HEK293 (cell line): ENCODE measurements at regions not wholly inside any gene's neighbourhood (a gene's known extent, or its start where the extent isn't known, plus 50 kb on each side); places are given as distances from the start of the nearest gene placed in this dataset.
A peak's percentile ranks its signal among the peaks of the same experiment; 100 is the strongest.

Source experiments
- KLF17 ChIP-seq: fragments of 450-650 bp; formaldehyde crosslinking; IDR thresholded peaks from 2 replicates; pipeline ENCODE4 v1.5.1; 2016; ENCODE audit warnings: missing biosample characterization, missing genetic modification characterization
- MZF1 ChIP-seq: fragments of 450-650 bp; formaldehyde crosslinking; IDR thresholded peaks from 2 replicates; pipeline ENCODE4 v1.5.1; 2017; ENCODE audit warnings: missing biosample characterization, missing genetic modification characterization, borderline replicate concordance
- OVOL3 ChIP-seq: fragments of 450-650 bp; formaldehyde crosslinking; IDR thresholded peaks from 2 replicates; pipeline ENCODE4 v1.5.1; 2016; ENCODE audit warnings: missing biosample characterization, missing genetic modification characterization
- PATZ1 ChIP-seq: fragments of 450-650 bp; formaldehyde crosslinking; IDR thresholded peaks from 2 replicates; pipeline ENCODE4 v1.5.1; 2016; ENCODE audit warnings: missing biosample characterization, missing genetic modification characterization
- PRDM10 ChIP-seq: fragments of 450-650 bp; formaldehyde crosslinking; IDR thresholded peaks from 2 replicates; pipeline ENCODE4 v1.5.1; 2016; ENCODE audit warnings: missing biosample characterization, missing genetic modification characterization
- SP3 ChIP-seq: fragments of 450-650 bp; formaldehyde crosslinking; IDR thresholded peaks from 2 replicates; pipeline ENCODE4 v1.5.1; 2016; ENCODE audit warnings: missing biosample characterization, missing genetic modification characterization
- ZFP41 ChIP-seq: fragments of 450-650 bp; formaldehyde crosslinking; IDR thresholded peaks from 2 replicates; pipeline ENCODE4 v1.5.1; 2016; ENCODE audit warnings: missing biosample characterization, missing genetic modification characterization, borderline replicate concordance
- ZNF148 ChIP-seq: fragments of 450-650 bp; formaldehyde crosslinking; IDR thresholded peaks from 2 replicates; pipeline ENCODE4 v1.5.0; 2017; ENCODE audit warnings: missing biosample characterization, missing genetic modification characterization, borderline replicate concordance
- ZNF184 ChIP-seq: fragments of 450-650 bp; IDR thresholded peaks from 2 replicates; pipeline ENCODE4 v1.5.1; 2018; ENCODE audit warnings: missing biosample characterization, mild to moderate bottlenecking, missing genetic modification characterization
- ZNF202 ChIP-seq: fragments of 450-650 bp; formaldehyde crosslinking; IDR thresholded peaks from 2 replicates; pipeline ENCODE4 v1.5.1; 2016; ENCODE audit warnings: missing biosample characterization, missing genetic modification characterization, borderline replicate concordance
- ZNF26 ChIP-seq: fragments of 450-650 bp; formaldehyde crosslinking; IDR thresholded peaks from 2 replicates; pipeline ENCODE4 v1.5.1; 2016; ENCODE audit warnings: missing biosample characterization, missing genetic modification characterization
- ZNF280C ChIP-seq: fragments of 450-650 bp; formaldehyde crosslinking; IDR thresholded peaks from 2 replicates; pipeline ENCODE4 v1.5.1; 2016; ENCODE audit warnings: missing biosample characterization, missing genetic modification characterization
- ZNF292 ChIP-seq: fragments of 450-650 bp; formaldehyde crosslinking; IDR thresholded peaks from 2 replicates; pipeline ENCODE4 v1.5.1; 2016; ENCODE audit warnings: low read depth, missing biosample characterization, missing genetic modification characterization, borderline replicate concordance
- ZNF302 ChIP-seq: fragments of 450-650 bp; formaldehyde crosslinking; IDR thresholded peaks from 2 replicates; pipeline ENCODE4 v1.5.1; 2016; ENCODE audit warnings: missing biosample characterization, missing genetic modification characterization, low read depth
- ZNF354C ChIP-seq: fragments of 450-650 bp; formaldehyde crosslinking; IDR thresholded peaks from 2 replicates; pipeline ENCODE4 v1.5.1; 2016; ENCODE audit warnings: missing biosample characterization, missing genetic modification characterization, low read depth, borderline replicate concordance
- ZNF48 ChIP-seq: fragments of 450-650 bp; formaldehyde crosslinking; IDR thresholded peaks from 2 replicates; pipeline ENCODE4 v1.5.1; 2016; ENCODE audit warnings: missing biosample characterization, missing genetic modification characterization
- ZNF510 ChIP-seq: fragments of 450-650 bp; formaldehyde crosslinking; IDR thresholded peaks from 2 replicates; pipeline ENCODE4 v1.5.1; 2018; ENCODE audit warnings: mild to moderate bottlenecking, missing genetic modification characterization, missing biosample characterization; ENCODE audit not compliant: insufficient replicate concordance
- ZNF518A ChIP-seq: fragments of 450-650 bp; formaldehyde crosslinking; conservative IDR thresholded peaks from 2 replicates; pipeline ENCODE4 v1.5.1; 2016; ENCODE audit warnings: low read depth, missing biosample characterization, missing genetic modification characterization
- ZNF596 ChIP-seq: fragments of 450-650 bp; IDR thresholded peaks from 2 replicates; pipeline ENCODE4 v1.5.0; 2018; ENCODE audit warnings: missing biosample characterization, mild to moderate bottlenecking, missing genetic modification characterization, moderate library complexity

GRCh38 chr1:93779540-93780165 lies 98.0 kb upstream of the BCAR3 start (continued):
- TF ChIP-seq ZNF26 (tag by site-specific recombination), result no peak
- no peak for TF ChIP-seq ZNF596 (tag by site-specific recombination)
- TF ChIP-seq ZNF292 (tag by site-specific recombination), result no peak
- peak; percentile 74 for TF ChIP-seq PATZ1
- peak; percentile 54; the same call in 1 of the 2 replicates for TF ChIP-seq MZF1
- TF ChIP-seq SP3 (tag by site-specific recombination), result peak; percentile 61
- TF ChIP-seq ZNF184, result 0 out of 2 replicates have a peak, but pooled peaks have one; percentile 66
- TF ChIP-seq OVOL3 (tag by site-specific recombination), result peak; percentile 12; the same call in 1 of the 2 replicates
- TF ChIP-seq ZNF354C, result no peak
- TF ChIP-seq ZNF148 (tag by site-specific recombination), result no peak
- peak; percentile 96 for TF ChIP-seq KLF17
- no peak for TF ChIP-seq ZFP41 (tag by site-specific recombination)
- no peak for TF ChIP-seq ZNF202 (tag by site-specific recombination)
- no peak for TF ChIP-seq ZNF518A (tag by site-specific recombination)
- TF ChIP-seq ZNF510 (tag by site-specific recombination), result no peak
- TF ChIP-seq ZNF48 (tag by site-specific recombination), result no peak
- TF ChIP-seq ZNF302 (tag by site-specific recombination), result no peak
- peak; percentile 59 for TF ChIP-seq PRDM10 (tag by site-specific recombination)
- TF ChIP-seq ZNF280C, result no peak
